ENCODE measurements at regions not wholly inside any gene's neighbourhood (a gene's known extent, or its start where the extent isn't known, plus 50 kb on each side); places are given as distances from the start of the nearest gene placed in this dataset.

DNA sequence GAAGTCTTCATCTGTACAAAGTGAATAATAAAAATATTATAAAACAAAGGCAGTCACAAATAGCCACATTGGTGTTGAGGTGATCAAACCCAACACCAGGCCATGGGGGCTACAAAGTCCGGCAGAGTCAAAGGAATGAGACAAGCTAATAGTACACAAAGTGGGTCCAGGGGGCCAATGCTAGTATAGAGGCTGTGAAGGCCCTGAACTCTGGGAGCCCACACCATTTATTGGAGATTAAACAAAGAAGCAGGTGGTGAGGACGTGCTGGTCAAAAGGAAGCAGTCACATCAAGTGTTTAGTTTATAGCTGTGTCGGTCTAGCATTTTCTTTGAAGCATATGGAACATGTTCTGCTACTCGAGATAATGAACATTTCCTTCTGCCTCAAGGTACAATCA, 58.6 kb upstream of the CCT8L2 start:
- 91% methylated on average over 4 of the region's 4 CpGs for WGBS
- no peaks in the 10 kb centered on the region for H3K36me3 ChIP-seq (ENCODE audit: control insufficient read depth in 2 of 2, insufficient read depth in 2 of 2, low read length in 1 of 2)

More for the DNA sequence above, 58.6 kb upstream of the CCT8L2 start:
- Histone ChIP-seq H3K27ac (ENCODE audit: low read depth in 1 of 2, low read length in 1 of 2) (no peak overlapping the region), H3K4me1 (ENCODE audit: control insufficient read depth in 2 of 2, insufficient read depth in 2 of 2, low read length in 2 of 2) (no peaks in the 10 kb centered on the region), H3K27me3 (ENCODE audit: control insufficient read depth in 2 of 2, insufficient read depth in 1 of 2, low read length in 1 of 2) (no peaks in the 10 kb centered on the region), H3K9me3 (ENCODE audit: control insufficient read depth in 2 of 2, insufficient read depth in 1 of 2, low read length in 1 of 2) (no peaks in the 10 kb centered on the region), H3K4me3 (ENCODE audit: low read length in 2 of 2) (no peak overlapping the region)
- no peak for DNase-seq (ENCODE audit: low read depth in 6 of 9, low spot score in 9 of 9)

Measured in thymus (tissue), 11 donors.